Activated CD8-positive, alpha-beta memory T cell treated with anti-CD3 and anti-CD28 coated beads, Interleukin-2, amount 50 U/mL, for 48 hours (primary cell): ENCODE measurements at regions not wholly inside any gene's neighbourhood (a gene's known extent, or its start where the extent isn't known, plus 50 kb on each side); places are given as distances from the start of the nearest gene placed in this dataset.
"Not testable (repeated sequence)": the region's sequence is repeated elsewhere in the genome, so short reads cannot be mapped to it uniquely, and the experiment has no call there.

ENCODE experiments used
- DNase-seq: peaks from one replicate; pipeline ENCODE4 v3.0.0-alpha.2; 2020

- DNase-seq: not testable (repeated sequence)
Observed at GRCh38 chr12:9407425-9407748, 199.2 kb upstream of the PZP start.

GRCh38 chr12:9406564-9407424 is 198.6 kb upstream of the PZP start:
- DNase-seq: no peak

DNA sequence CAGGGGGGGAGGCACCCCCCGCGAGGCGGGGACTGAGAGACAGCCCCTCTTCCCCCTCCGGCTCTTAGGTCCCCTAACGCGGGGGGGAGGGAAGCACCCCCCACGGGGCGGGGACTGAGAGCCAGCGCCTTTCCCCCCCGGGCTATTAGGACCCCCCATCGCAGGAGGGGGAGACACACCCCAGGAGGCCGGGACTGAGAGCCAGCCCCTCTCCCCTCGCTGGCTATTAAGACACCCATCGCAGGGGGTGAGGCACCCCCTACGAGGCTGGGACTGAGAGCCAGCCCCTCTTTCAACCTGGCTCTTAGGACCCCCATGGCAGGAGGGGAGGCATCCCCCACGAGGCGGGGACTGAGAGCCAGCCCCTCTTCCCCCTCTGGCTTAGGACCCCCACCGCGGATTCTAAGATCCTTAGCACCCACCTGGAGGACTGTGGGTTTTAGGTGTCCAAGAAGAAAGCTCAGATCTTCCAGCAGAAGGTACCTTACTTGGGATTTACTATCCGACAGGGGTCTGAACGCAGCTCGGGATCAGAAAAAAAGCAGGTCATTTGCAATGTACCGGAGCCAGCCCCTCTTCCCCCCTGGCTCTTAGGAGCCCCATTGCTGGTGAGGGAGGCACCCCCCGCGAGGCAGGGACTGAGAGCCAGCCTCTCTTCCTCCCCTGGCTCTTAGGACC is 197.8 kb upstream of the PZP start:
- no peak for DNase-seq

GRCh38 chr12:9404469-9405260 is 196.5 kb upstream of the PZP start:
- DNase-seq: no peak

DNA sequence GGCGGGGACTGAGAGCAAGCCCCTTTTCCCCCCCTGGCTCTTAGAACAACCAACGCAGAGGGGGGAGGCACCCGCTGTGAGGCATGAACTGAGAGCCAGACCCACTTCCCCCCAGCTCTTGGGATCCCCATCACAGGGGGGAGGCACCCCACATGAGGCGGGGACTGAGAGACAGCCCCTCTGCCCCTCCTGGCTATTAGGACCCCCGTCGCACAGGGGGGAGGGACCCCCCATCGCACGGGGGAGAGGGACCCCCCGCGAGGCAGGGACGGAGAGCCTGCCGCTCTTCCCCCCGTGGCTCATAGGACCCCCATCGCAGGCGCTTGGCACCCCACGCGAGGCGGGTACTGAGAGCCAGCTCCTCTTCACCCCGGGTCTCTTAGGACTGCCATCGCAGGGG is 195.8 kb upstream of the PZP start:
- DNase-seq: no peak

- DNase-seq: not testable (repeated sequence)
Observed at GRCh38 chr12:9402432-9403040, 194.3 kb upstream of the PZP start.

DNA sequence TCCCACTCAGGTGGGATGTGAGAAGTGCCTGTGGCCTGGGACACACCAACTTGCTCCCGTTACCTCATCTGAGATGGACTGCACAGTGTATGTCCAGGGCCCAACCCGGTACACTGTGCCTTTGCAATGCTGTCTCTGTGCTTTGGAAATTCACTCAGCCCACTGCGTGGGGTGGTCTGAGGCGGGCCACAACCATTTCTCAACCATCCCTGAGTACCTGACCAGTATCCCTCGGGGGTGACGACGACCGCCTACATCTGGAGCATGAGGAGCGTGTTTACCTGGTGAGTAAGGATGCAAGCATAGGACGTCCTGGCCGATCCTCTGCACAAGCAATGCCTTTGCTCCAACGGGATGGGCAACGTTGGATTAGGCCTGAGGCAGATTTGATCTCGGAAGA is 188.2 kb upstream of the PZP start:
- not testable (repeated sequence) for DNase-seq

GRCh38 chr12:9395220-9395619 is 187.0 kb upstream of the PZP start:
- not testable (repeated sequence) for DNase-seq

DNA sequence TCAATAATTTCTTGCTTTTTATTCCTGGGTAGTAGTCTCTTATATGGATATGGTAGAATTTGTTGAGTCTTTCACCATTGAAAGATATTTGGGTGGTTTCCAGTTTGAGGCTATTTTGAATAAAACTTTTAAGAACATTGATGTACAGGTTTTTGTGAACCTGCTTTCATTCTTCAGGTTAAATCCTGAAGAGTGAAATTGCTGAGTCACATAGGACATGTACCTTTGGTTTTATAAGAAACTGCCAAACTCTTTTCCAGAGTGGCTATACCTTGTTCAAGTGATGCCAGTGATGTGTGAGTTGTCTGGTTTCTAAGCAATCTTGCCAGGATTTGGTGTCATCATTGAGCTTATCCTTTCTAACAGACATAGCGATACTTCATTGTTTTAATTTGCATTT is 184.6 kb upstream of the PZP start:
- no peak for DNase-seq

- no peak for DNase-seq
Observed at GRCh38 chr12:9391815-9392214, 183.6 kb upstream of the PZP start.

GRCh38 chr12:9390761-9391160 is 182.6 kb upstream of the PZP start:
- no peak for DNase-seq

DNA sequence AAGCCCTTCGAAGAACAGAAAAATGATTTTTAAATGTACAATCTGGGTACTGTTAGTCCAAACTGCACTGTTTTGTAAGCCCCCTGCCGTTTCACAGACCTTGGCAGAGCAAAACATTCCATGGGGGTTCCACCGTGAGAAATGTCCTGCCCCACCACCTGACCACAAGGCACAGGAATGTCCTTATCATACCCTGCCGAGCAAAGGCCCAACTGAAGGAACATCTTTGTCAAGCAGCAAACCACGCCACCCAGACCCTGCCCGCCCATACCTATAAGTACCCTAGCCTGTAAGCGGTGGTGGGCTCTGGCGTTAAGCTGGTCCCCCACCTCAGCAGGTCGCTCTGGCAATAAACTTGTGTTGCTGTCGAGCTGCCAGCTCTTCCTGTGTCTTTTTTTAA is 181.6 kb upstream of the PZP start:
- no peak for DNase-seq

DNA sequence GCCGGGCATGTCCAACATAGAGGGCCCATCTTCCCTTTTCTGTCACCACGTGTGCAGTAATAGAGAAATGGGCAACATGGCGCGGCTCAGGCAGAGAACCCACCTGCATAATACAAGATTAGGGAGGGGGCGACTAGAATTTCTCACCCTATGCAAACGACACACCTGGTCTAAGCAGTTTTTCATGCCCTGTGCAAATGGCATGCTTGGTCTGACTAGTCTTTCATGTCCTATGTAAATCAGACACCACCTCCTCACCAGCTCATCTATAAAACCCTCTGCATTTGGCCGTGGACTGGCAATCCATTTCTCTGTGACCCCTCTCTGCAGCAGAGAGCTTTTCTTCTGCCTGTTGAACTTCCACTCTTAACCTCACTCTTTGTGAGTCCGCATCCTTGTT is 180.2 kb upstream of the PZP start:
- no peak for DNase-seq

DNA sequence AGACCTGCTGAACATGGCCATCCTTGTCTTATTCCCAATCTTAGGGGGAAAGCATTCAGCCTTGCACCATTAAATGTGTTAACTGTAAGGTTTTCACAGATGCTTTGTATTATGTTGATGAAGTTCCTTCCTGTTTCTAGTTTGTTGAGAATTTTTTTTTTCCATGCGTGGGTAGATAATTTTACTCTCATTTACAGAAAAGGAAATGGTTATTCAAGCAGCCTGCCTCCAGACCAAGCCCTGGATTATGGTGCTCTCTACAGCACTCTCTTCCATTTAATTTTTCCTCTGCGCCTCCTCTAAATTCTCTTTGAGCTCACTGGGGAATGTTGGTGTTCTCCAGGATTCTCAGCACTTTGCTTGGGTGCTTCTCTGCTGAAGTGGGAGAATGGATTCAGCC is 179.3 kb upstream of the PZP start:
- no peak for DNase-seq

DNA sequence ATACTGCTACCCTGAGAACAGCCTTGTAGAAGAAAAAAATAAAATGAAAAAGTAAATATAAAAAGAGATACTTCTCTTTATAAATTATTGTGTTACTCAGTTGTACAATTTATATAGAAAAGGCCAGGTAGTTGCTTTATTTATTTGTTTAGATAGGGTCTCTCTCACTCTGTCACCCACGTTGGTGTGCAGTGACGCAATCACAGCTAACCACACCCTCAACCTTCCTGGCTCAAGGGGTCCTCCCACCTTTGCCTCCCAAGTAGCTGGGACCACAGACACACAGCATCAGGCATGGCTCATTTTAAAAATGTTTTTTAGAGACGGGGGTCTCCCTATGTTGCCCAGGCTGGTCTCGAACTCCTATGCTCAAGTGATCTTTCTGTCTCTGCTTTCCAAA is 175.4 kb upstream of the PZP start:
- no peak for DNase-seq

DNA sequence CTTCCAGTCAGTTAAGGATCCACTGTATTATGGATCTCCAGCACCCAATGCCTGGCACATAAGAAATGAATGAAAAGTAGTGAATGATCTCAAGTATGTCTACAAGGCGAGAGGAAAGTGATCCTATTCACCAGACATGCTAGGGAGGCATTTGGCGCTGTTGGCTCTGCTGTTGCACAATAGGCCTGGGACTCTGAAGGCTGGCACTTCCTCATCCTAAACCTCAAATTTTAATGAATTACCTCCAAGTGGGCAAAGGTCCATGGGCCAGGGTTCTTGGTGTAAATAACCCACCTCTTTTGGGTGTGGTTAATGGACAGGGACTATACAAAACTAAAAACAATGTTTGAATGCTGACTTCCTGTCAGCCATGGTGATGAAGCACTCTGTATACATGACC is 173.4 kb upstream of the PZP start:
- no peak for DNase-seq

- DNase-seq: no peak
Observed at GRCh38 chr12:9380650-9381049, 172.5 kb upstream of the PZP start.

GRCh38 chr12:9379023-9379742 is 171.0 kb upstream of the PZP start:
- DNase-seq: no peak

GRCh38 chr12:9378430-9378835 is 170.2 kb upstream of the PZP start:
- no peak for DNase-seq

DNA sequence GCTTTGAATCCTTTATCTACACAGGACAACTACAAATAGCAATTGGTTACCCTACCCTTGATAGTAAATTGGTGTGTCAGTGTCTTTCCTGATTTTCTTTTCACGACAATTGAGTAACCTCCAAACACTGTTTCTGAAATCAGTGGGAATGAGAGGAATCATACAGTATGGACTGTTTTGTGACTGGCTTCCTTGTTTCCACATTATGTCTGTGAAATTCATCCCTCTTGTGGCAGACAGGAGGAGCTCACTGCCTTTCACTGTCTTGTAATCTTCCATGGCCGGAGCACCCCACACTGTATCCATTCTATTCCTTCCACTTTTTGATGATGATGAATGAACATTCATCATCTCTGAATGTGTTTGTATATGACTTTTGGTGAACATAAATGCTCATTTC is 164.0 kb upstream of the PZP start:
- DNase-seq: no peak

DNA sequence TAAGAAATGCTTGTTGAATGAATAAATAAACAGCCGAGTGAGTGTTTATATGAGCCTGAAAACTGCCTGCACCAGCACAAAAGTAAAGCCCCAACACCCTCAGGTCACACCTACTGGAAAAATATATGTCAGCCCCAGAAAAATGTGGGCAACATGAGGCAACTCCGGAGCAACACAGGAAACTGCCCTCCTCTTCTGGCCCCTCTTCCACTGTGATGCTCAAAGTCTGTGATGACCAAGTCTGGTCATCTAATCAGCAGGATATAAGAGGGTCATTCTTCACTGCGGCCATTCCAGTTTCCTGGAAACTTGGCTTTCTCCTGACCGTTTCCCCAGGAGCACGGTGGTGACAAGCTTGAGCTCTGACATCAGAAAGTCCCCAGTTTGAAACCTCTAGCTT is 159.6 kb upstream of the PZP start:
- DNase-seq: no peak

DNA sequence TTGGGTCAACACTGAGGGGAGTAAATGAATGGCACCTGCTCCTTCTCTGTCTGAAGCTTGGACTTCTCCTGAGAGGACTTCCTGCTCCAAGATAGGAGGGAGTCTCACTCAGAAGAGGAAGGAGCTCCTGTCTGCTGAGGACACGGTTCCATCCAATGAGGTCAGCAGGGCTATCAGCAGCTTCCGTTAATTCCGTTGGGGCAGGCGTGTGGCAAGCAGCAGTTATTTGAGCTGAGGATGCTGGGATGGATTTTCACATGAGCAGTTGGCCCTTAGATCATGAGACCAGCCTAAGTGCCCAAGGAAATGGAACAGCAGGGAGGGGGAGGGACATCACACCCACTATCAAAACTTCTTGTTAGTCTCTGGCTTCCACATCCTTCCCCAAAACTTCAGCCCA is 159.0 kb upstream of the PZP start:
- DNase-seq: no peak

GRCh38 chr12:9365296-9365695 is 157.1 kb upstream of the PZP start:
- DNase-seq: no peak
